Coronary artery (tissue), 2 donors: ENCODE measurements at regions not wholly inside any gene's neighbourhood (a gene's known extent, or its start where the extent isn't known, plus 50 kb on each side); places are given as distances from the start of the nearest gene placed in this dataset.

Experiments used
- DNase-seq: peaks from one replicate; pipeline ENCODE4 v3.0.0-alpha.2; 2017; ENCODE audit warnings: low spot score
- H3K27ac ChIP-seq, 2 donors: fragments of 200-600 bp; sonication (generic); one replicate each; pipeline ENCODE4 v1.5.1; 2016 to 2019
- H3K4me3 ChIP-seq: fragments of 200-600 bp; sonication (generic); 2 replicates; pipeline ENCODE4 v1.5.1; 2016; ENCODE audit warnings: mild to moderate bottlenecking, moderate library complexity
- CTCF ChIP-seq: fragments of 200-600 bp; sonication (generic); IDR thresholded peaks from one replicate; pipeline ENCODE4 v1.5.1; 2019; ENCODE audit warnings: antibody characterized with exemption

GRCh38 chr3:40655551-40655950 lies 130.8 kb downstream of the ZNF621 start:
- no peak for TF ChIP-seq CTCF
- DNase-seq, result no peak
- no peak overlapping the region for H3K4me3 ChIP-seq
- H3K27ac ChIP-seq, result no peak overlapping the region

- DNase-seq, result no peak
- no peak for TF ChIP-seq CTCF
- H3K4me3 ChIP-seq, result no peak overlapping the region
- no peak overlapping the region for H3K27ac ChIP-seq
Observed at GRCh38 chr3:40657623-40658022, 132.9 kb downstream of the ZNF621 start.

GRCh38 chr3:40658305-40658704 lies 133.5 kb downstream of the ZNF621 start:
- Histone ChIP-seq H3K4me3 (no peak overlapping the region), H3K27ac (no peak overlapping the region)
- no peak for DNase-seq
- no peak for TF ChIP-seq CTCF

- no peak for DNase-seq
- Histone ChIP-seq H3K4me3 (no peak overlapping the region), H3K27ac (no peak overlapping the region)
- no peak for TF ChIP-seq CTCF
Observed at GRCh38 chr3:40660554-40660953, 135.8 kb downstream of the ZNF621 start.

DNA sequence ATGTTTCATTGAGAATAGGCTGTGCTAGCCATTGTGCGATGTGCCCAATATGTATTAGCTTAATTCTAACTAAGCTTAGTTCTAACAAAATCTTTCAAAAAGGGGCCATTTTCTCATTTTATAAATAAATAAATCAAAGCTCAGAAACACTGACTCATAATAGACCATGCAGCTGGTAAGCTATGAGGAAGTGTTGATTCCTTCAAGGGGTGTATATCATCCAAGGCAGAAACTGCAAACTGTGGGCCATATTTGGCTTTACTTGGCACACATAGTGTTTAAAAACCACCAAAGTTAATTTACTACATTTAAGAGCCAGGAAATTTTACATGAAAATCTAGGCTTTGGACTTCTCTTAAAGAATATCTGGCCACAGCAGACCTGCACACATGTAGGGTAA lies 136.5 kb downstream of the ZNF621 start:
- DNase-seq, result no peak
- H3K4me3 ChIP-seq, result no peak overlapping the region
- no peak overlapping the region for H3K27ac ChIP-seq
- no peak for TF ChIP-seq CTCF

- no peak for TF ChIP-seq CTCF
- Histone ChIP-seq H3K4me3 (no peak overlapping the region), H3K27ac (no peak overlapping the region)
- DNase-seq, result no peak
Observed at GRCh38 chr3:40663280-40663679, 138.5 kb downstream of the ZNF621 start.

- no peak for DNase-seq
- no peak for TF ChIP-seq CTCF
- Histone ChIP-seq H3K4me3 (no peak overlapping the region), H3K27ac (no peak overlapping the region)
Observed at GRCh38 chr3:40669176-40669575, 144.4 kb downstream of the ZNF621 start.
